ENCODE measurements at regions not wholly inside any gene's neighbourhood (a gene's known extent, or its start where the extent isn't known, plus 50 kb on each side); places are given as distances from the start of the nearest gene placed in this dataset.

- TF ChIP-seq CTCF (IDR thresholded peaks at IDR 0.05; ENCODE audit: insufficient read depth, low read depth, low read length) (no peak), EZH2 (IDR thresholded peaks at IDR 0.05; ENCODE audit: insufficient read depth, low read length) (no peak)
Observed at GRCh38 chr21:24897883-24898282, 709.4 kb downstream of the MRPL39 start.

All from astrocyte (in vitro differentiated cells and primary cell).